ENCODE measurements at regions not wholly inside any gene's neighbourhood (a gene's known extent, or its start where the extent isn't known, plus 50 kb on each side); places are given as distances from the start of the nearest gene placed in this dataset.
A peak's percentile ranks its signal among the peaks of the same experiment; 100 is the strongest.

DNA sequence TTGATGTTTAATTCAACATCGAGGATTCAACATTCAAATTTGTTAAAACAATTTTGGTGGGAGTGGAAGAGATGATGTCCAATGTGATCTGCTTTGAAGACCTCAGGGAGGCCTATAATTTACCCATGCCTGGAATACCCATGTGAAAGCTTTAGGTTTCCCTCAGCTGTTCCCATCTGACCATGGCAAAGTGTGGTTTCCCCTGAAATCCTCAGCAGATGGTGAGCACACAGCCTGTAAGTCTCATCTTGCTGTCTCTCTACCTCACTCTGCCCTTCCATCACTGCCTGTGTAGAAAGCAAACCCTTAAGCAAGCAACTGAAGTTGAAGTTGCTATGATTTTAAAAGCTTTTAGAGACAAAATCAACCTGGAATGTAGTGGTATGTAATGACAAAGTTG is 80.1 kb upstream of the ATF3 start:
- no peak for DNase-seq

DNA sequence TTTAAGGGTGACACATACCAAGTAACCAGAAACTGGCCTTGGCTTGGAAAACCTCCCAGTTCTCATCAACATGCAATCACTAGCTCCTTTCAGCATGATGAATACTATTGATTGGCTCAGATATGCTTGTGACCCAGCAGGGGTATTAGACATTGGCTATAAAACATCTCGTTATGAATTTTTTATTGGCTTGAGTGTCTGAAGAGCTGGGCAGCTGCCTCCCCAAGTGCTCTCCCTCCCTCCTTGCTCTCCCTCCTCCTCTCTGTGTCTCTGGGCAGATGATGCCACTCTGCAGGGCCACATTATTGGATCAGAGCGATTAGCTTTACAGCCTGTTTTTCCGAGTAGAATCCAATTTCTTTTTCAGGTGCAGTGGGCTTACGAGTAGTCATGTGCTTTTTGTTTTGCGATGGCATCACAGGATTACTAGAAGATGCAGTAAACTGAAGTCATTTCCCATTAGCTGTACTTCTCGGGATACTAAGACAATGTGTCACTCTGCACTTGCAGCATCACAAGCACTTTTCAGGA is 79.3 kb upstream of the ATF3 start:
- DNase-seq, result no peak

GRCh38 chr1:212531267-212531666 is 77.3 kb upstream of the ATF3 start:
- no peak for DNase-seq

- no peak for DNase-seq
These were observed 76.8 kb upstream of the ATF3 start for GRCh38 chr1:212531796-212532195.

DNA sequence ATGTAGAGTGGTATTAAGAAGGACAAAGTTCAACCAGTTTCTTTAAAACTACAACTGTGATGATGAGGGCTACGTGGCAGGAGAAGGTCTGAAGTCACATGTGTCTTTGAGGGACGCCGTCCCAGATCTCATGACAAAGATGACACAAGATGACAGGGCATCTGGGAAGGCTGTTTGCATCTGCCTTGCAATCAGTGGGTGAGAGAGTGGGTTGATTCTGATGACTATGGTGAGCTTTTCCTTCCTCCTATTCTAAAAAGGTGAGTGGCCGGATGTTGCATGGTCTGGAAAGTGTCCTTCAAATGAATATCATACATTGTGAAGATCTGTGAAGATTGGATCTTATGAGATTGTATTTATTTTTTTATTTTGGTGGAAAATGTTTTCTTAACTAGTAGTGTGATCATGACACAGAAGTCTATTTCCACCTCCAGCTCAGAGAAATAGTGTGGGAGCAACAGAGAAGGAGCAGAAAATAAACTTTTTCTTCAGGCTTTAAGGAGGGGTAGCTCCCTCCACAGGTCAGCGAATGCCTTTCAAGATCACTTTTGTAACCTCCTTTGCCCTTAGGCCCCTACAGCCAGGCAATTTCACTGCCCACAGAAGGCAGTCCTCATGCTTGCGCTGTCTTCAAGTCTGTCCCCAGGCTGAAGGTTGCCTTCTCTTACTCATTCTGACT is 76.0 kb upstream of the ATF3 start:
- DNase-seq, result no peak

DNA sequence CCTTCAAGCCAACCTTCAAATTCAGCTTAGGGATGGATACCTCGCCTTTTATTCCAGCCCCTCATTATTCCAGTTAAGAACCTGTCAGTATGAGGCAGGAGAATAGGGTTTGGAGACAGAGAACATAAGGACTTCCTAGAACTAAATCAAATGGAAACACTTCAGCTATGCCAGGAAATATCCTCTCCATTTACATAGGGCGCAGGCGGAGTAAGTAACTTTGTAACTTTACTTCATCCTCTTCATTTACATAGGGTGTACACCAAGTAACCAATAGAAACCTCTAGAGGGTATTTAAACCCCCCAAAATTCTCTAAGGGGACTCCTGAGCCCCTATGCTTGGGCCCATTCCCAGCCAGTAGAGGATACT is 75.4 kb upstream of the ATF3 start:
- DNase-seq, result no peak

DNA sequence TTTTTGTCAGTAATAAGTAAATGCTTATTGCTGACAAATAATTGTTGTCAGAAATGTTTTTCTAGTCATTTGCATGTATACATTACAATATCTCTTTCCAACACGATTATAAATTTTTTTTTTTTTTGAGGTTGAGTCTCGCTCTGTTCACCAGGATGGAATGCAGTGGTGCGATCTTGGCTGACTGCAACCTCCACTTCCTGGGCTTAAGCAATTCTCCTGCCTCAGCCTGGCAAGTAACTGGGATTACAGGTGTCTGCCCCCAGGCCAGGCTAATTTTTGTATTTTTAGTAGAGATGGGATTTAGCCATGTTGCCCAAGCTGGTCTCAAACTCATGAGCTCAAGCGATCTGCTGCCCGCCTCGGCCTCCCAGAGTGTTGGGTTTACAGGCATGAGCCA is 72.0 kb upstream of the ATF3 start:
- no peak for DNase-seq

- DNase-seq, result no peak
These were observed 71.0 kb upstream of the ATF3 start for GRCh38 chr1:212537610-212538009.

DNA sequence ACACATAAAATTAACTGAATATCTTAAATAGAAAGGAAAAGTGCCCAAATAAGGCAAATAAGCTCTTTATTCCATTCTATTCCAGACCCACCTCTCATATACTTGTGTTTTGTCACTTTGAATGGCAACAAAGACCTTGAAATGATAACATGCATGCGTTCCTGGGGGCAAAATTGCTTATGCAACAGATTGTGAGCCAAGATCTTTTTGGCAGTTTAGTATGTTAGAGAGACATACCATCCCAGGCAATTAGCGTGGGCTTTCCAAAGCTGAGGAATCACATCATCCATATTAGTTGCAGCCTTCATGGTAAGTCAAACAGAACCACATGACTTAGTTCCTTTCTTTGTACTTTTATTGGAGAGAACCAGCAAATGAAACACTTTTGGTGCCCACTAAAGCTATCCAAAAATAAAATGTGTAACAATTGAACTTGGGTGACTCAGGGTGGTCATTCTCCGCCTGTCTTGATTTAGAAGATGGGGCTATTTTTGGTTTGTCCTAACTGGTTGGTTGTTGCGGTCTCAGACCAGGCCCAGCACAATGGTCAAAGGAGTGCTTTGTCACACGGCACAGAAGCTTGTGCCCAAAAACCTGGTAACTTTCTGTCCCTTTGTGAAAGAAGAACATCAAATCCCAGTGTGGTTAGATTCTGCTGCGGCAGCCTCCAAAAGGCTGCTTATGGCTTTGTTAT is 68.7 kb upstream of the ATF3 start:
- no peak for DNase-seq

DNA sequence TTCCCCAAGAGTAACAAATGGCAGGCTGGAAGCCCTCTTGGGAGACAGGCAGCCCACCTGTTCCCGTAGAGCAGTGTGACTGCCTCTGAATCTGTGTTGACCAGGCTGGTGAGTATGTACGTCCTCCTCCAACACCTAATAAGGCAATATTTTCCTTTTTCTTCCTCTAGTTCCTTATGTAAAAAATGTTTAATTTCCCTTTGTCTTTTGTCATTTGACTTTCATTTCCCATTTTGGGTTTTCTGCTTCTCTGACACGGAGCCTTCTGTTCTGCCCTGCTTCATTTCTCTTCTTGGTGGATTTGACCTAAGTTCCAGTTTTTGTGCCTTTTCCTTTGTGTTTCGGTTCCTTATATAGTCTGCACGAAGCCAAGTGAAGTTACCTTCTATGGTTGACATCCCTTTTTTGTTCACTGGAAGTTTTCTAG is 65.8 kb upstream of the ATF3 start:
- DNase-seq, result no peak

GRCh38 chr1:212544110-212544509 is 64.5 kb upstream of the ATF3 start:
- no peak for DNase-seq

DNA sequence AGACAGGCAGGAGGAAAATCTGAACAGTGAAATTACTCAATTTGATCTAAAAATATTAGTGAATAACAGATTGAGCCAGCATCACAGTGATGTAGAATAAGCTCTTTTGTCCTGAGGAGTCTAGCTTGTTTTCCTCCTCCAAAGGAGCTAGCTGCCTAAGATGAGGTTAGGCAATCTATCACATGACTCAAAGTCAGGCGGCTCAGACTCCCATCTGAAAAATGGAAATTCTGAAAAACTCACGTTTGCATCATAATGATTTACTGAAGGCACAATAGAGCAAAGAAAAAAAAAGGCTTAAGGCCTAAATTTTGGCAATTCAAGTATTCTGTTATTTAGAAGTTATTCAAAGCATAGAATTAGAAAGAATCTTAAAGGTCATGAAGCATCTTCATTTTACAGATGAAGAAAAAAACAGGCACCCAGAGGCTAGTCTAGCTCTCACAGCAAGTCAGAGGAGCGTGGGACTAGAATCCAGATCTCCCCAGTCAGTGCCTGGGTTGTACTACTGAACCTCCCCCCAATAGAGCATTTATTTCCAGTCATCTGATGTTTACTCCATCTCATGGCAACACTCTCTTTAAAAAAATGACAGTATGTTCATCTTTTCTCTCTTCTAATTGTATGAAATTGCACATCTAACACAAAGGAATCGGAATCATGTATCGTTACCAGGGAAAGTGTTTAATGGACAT is 62.5 kb upstream of the ATF3 start:
- DNase-seq, result no peak

DNA sequence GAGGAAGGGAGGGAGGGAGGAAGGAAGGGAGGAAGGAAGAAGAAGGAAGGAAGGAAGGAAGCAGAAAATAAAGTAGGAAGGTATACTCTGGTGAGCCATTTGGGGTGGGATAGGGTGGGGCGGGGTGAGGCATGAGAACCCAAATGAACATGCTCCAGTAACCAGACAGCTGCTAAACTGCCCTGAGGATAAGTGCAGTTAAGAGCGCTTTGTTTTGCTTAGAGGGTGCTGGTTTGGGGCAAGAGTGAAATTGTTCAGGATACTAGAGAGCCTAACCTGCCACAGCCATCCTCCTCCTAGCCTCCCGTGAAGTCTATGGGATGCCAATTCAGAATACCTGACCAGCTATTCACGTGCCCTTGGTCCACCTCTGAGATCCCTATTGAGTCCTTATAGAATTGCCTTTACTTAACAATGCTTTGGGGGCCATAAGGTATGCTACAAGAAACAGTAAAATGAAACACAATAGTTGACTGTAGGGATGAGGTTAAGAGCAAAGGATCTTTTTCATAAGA is 59.0 kb upstream of the ATF3 start:
- no peak for DNase-seq

DNA sequence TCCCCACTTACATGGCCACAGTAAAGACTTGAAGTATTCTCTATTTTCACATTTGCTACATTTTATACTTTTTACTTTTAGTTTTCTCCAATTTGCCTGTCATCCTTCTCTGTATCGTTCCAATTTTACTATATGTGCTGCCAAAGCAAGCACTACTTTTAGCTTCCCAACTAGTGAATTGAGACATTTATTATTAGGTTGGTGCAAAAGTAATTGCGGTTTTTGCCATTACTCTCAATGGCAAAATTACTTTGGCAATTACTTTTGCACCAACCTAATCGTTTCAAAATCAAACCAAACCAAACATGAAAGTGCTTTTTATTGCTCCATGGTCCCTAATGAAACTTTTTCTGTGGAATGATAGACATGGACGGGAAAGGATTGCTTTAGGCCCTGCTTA is 56.6 kb upstream of the ATF3 start:
- DNase-seq, result no peak

DNA sequence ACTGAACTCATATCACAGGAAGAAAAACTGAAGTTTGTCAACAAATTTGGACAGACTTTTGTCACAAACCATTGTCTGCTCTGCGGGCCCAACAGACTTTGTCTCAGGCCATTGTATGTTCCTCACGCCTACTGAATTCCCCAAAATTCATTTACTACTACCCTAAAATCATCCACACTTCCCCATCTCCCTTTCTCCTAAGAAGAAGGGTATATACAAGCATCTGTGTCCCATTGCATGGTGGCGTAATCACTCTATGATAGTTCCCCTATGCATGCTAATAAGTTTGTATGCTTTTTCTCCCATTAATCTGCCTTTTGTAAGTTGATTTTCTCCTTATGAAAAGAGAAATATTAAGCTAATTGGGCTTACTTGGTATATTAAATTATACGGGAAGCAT is 54.9 kb upstream of the ATF3 start:
- no peak for DNase-seq

DNA sequence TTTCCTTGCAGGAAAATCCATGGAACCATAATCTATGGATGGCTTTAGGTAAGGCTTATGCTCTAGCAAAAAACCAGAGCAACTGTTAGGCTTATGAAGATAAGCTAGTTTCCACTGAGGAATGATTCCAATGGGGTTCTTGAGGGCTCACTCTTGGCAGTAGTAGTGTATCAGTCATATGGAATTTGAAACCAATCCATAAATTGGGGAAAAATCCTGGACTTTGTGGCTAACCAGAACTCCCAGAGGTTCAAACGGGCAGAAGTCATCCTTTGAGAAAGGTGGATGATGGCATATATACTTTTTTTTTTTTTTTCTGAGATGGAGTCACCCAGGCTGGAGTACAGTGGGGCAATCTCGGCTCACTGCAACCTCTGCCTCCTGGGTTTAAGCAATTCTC is 54.2 kb upstream of the ATF3 start:
- no peak for DNase-seq

GRCh38 chr1:212555426-212555825 is 53.1 kb upstream of the ATF3 start:
- no peak for DNase-seq

GRCh38 chr1:212556822-212557549 is 51.6 kb upstream of the ATF3 start:
- no peak for DNase-seq

GRCh38 chr1:212557739-212558692 is 50.5 kb upstream of the ATF3 start:
- DNase-seq, result no peak

GRCh38 chr1:212558693-212559480 is 49.7 kb upstream of the ATF3 start:
- peak in 1 of 2 experiments; percentile 65 for DNase-seq
